NT2/D1 (cell line): ENCODE measurements at regions not wholly inside any gene's neighbourhood (a gene's known extent, or its start where the extent isn't known, plus 50 kb on each side); places are given as distances from the start of the nearest gene placed in this dataset.

ENCODE experiments used
- SUZ12 ChIP-seq: IDR thresholded peaks from 2 replicates; pipeline ENCODE4 v1.6.1; 2011; ENCODE audit not compliant: insufficient read length, insufficient read depth; ENCODE audit errors: extremely low read depth
- YY1 ChIP-seq: IDR thresholded peaks from 2 replicates; pipeline ENCODE4 v1.6.1; 2011; ENCODE audit not compliant: insufficient read length, insufficient read depth
- ZNF274 ChIP-seq: IDR thresholded peaks from 2 replicates; pipeline ENCODE4 v1.6.1; 2011; ENCODE audit warnings: mild to moderate bottlenecking, low read depth, low read length

DNA sequence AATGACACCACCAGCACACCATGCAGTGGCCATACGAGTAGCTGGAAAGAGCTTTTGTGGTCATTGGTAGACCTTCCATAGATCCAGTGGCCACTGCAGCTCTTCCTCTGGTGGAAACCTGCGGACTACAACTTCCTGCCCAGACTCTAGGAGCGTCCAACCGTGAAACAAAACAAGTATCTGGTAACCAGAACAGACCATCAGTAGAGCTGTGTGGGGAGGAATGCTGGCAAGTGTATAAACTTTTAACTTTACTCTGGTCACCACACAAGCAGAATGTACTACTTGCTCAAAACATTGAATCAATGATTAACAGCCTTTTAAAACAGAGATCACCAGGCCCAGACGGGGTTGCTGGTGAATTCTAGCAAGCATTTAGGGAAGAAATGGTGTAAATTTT is 154.7 kb upstream of the DGKB start:
- TF ChIP-seq YY1 = no peak
- no peak for TF ChIP-seq ZNF274
- no peak for TF ChIP-seq SUZ12
